ENCODE measurements at regions not wholly inside any gene's neighbourhood (a gene's known extent, or its start where the extent isn't known, plus 50 kb on each side); places are given as distances from the start of the nearest gene placed in this dataset.

DNA sequence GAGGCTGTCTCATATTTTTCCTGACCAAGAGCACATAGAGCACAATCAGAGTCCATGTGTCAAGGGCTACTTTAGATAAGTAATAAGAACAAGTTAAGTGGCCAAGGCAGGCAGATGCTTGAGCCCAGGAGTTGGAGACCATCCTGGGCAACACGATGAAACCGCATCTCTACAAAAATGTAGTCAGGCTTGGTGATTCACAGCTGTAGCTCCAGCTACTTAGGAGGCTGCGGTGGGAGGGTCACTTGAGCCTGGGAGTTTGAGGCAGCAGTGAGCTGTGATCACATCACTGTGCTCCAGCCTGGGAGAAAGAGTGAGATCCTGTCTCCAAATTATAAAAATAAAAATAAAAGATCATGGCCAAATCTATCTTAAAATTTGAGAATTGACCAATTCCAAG, 767.9 kb upstream of the CTNND2 start:
- TF ChIP-seq CTCF (conservative IDR thresholded peaks at IDR 0.05; ENCODE audit: low read length): no peak
- no peak for TF ChIP-seq EZH2phosphoT487 (IDR thresholded peaks at IDR 0.05; ENCODE audit: borderline replicate concordance, low read depth, low read length)
